ENCODE measurements at regions not wholly inside any gene's neighbourhood (a gene's known extent, or its start where the extent isn't known, plus 50 kb on each side); places are given as distances from the start of the nearest gene placed in this dataset.

GRCh38 chr3:135706758-135707375 lies 258.7 kb upstream of the PPP2R3A start:
- no CpG with 5 or more reads among the region's 4 CpGs for WGBS, 2 experiments (ENCODE audit: extremely low coverage in 2 of 2, insufficient read length in 1 of 2)
- no peak for DNase-seq

More at GRCh38 chr3:135706758-135707375, 258.7 kb upstream of the PPP2R3A start:
- H2AFZ ChIP-seq (replicated peaks; ENCODE audit: low read length, poor library complexity), result no peak overlapping the region
- no peaks in the 10 kb centered on the region for H3K9me1 ChIP-seq (ENCODE audit: insufficient read depth, low read length)
- H4K91ac ChIP-seq (ENCODE audit: insufficient read depth, low read depth, low read length), result no peak overlapping the region
- H3K4me3 ChIP-seq (ENCODE audit: insufficient read depth, low read depth, low read length), result no peak overlapping the region
- no peak overlapping the region for H3K9ac ChIP-seq (ENCODE audit: low read depth, low read length)
- no peaks in the 10 kb centered on the region for H3K4me1 ChIP-seq (ENCODE audit: control insufficient read depth, insufficient read depth, low read length)
- no peak overlapping the region for H3K23ac ChIP-seq (ENCODE audit: low read depth, low read length)
- POLR2A ChIA-PET (ENCODE audit: unreplicated experiment), result no interaction called here
- H3K36me3 ChIP-seq (ENCODE audit: control insufficient read depth, insufficient read depth, low read length), result no peaks in the 10 kb centered on the region
- TF ChIP-seq MAZ (IDR thresholded peaks at IDR 0.05; ENCODE audit: borderline replicate concordance, low read depth, low read length) (no peak), RCOR1 (IDR thresholded peaks at IDR 0.05; ENCODE audit: insufficient replicate concordance, low read length) (no peak), FOS (IDR thresholded peaks at IDR 0.05; ENCODE audit: low read depth, low read length) (no peak), RFX5 (IDR thresholded peaks at IDR 0.05; ENCODE audit: low read depth, low read length) (no peak), CHD1 (IDR thresholded peaks at IDR 0.05; ENCODE audit: low read depth, low read length) (no peak), NFE2L2 (IDR thresholded peaks at IDR 0.05; ENCODE audit: low read depth, low read length) (no peak), BHLHE40 (IDR thresholded peaks at IDR 0.05; ENCODE audit: low read depth, low read length) (no peak), MXI1 (IDR thresholded peaks at IDR 0.05; ENCODE audit: borderline replicate concordance, low read depth, low read length) (no peak), RAD21 (IDR thresholded peaks at IDR 0.05; ENCODE audit: low read length) (no peak), CTCF (conservative IDR thresholded peaks at IDR 0.05; ENCODE audit: low read depth, low read length) (no peak), CEBPB (IDR thresholded peaks at IDR 0.05; ENCODE audit: low read depth, low read length) (no peak), ELK1 (IDR thresholded peaks at IDR 0.05; ENCODE audit: borderline replicate concordance, low read depth, low read length) (no peak)
- no peaks in the 10 kb centered on the region; the same call in 1 of the 2 replicates for H3K9me3 ChIP-seq (ENCODE audit: control insufficient read depth, insufficient read depth, low read length)
- no peak overlapping the region for H2BK120ac ChIP-seq (ENCODE audit: low read depth, low read length)
- H3K4ac ChIP-seq (ENCODE audit: low read depth, low read length), result no peak overlapping the region
- H2BK15ac ChIP-seq (ENCODE audit: low read depth, low read length), result no peak overlapping the region
- ATAC-seq (ENCODE audit: low read depth), result no peak
- H2AK5ac ChIP-seq (ENCODE audit: low read depth, low read length), result no peak overlapping the region
- H4K5ac ChIP-seq (ENCODE audit: low read depth, low read length), result no peak overlapping the region
- H4K20me1 ChIP-seq (ENCODE audit: insufficient read depth, low read length), result no peaks in the 10 kb centered on the region
- intact Hi-C loops (cut with micrococcal nuclease) (no loop called here), in situ Hi-C loops (cut with MboI; ENCODE audit: low sequenced_read_pairs) (no loop called here), dilution Hi-C loops (cut with HindIII; ENCODE audit: low sequenced_read_pairs, unreplicated experiment) (no loop called here)
- H4K8ac ChIP-seq (ENCODE audit: low read depth in 2 of 2, low read length in 2 of 2), result no peak overlapping the region
- H3K14ac ChIP-seq (replicated peaks; ENCODE audit: low read depth, low read length), result no peak overlapping the region
- H3K4me2 ChIP-seq (ENCODE audit: low read depth, low read length), result no peak overlapping the region
- BruUV-seq (replicated peaks), result no TSS peak
- no peak overlapping the region for H3K18ac ChIP-seq (ENCODE audit: low read depth, low read length)
- H2AK9ac ChIP-seq (replicated peaks; ENCODE audit: low read depth, low read length, poor library complexity), result no peak overlapping the region
- no peaks in the 10 kb centered on the region for H3K27me3 ChIP-seq (ENCODE audit: control insufficient read depth, insufficient read depth, low read length)
- no peak overlapping the region for H3K56ac ChIP-seq (ENCODE audit: extremely low read depth, insufficient read depth, low read length)
- H3K79me1 ChIP-seq (ENCODE audit: low read depth in 1 of 2, low read length in 2 of 2), result no peaks in the 10 kb centered on the region
- H3K27ac ChIP-seq (ENCODE audit: insufficient read depth, low read length), result no peak overlapping the region
- no peak overlapping the region for H2BK20ac ChIP-seq (ENCODE audit: low read depth, low read length)
- H2BK5ac ChIP-seq (ENCODE audit: low read depth, low read length, poor library complexity, severe bottlenecking), result no peak overlapping the region
- CTCF ChIA-PET, result no interaction called here
